IMR-90 (cell line): ENCODE measurements at regions not wholly inside any gene's neighbourhood (a gene's known extent, or its start where the extent isn't known, plus 50 kb on each side); places are given as distances from the start of the nearest gene placed in this dataset.

ENCODE experiments used
- ATAC-seq: fragments of 200-7000 bp; cut with Tn5 transposase; 2 replicates; pipeline ENCODE4 v1.9.1; 2020; ENCODE audit warnings: low read depth, mild to moderate bottlenecking, moderate library complexity
- BruUV-seq: library from RNA; stranded (reverse); fragments of 400-500 nt; replicated peaks from 2 replicates; lab custom pipeline; 2021; lab: Mats Ljungman, UMichigan
- CTCF ChIA-PET: fragments of 300-600 bp; formaldehyde crosslinking; extraction: SDS; loops from one replicate; lab custom pipeline; 2021; ENCODE audit warnings: antibody characterized with exemption; lab: Yijun Ruan, JAX
- POLR2A ChIA-PET: fragments of 300-600 bp; sonication (Branson Sonifier 250); formaldehyde crosslinking; loops from one replicate; lab custom pipeline; 2022; ENCODE audit warnings: antibody characterized with exemption; ENCODE audit not compliant: unreplicated experiment; lab: Charles Lee
- DNase-seq: peaks from one replicate; pipeline ENCODE4 v3.0.0; 2013
- H2AFZ ChIP-seq: replicated peaks from 2 replicates; pipeline ENCODE3; 2013; ENCODE audit warnings: low read length, mild to moderate bottlenecking; ENCODE audit not compliant: poor library complexity
- H2AK5ac ChIP-seq: 2 replicates; pipeline ENCODE4 v1.6.1; 2013; ENCODE audit warnings: low read depth, low read length, inconsistent platforms
- H2AK9ac ChIP-seq: replicated peaks from 2 replicates; pipeline ENCODE3; 2013; ENCODE audit warnings: mild to moderate bottlenecking, low read depth, low read length, moderate library complexity; ENCODE audit not compliant: poor library complexity
- H2BK120ac ChIP-seq: 2 replicates; pipeline ENCODE4 v1.6.1; 2013; ENCODE audit warnings: low read depth, low read length, inconsistent platforms
- H2BK15ac ChIP-seq: 3 replicates; pipeline ENCODE4 v1.6.1; 2013; ENCODE audit warnings: low read depth, low read length, inconsistent platforms
- H2BK20ac ChIP-seq: 2 replicates; pipeline ENCODE4 v1.6.1; 2013; ENCODE audit warnings: low read depth, mild to moderate bottlenecking, inconsistent platforms, low read length, moderate library complexity
- H2BK5ac ChIP-seq: 2 replicates; pipeline ENCODE4 v1.6.1; 2013; ENCODE audit warnings: mild to moderate bottlenecking, low read depth, low read length, inconsistent platforms; ENCODE audit not compliant: poor library complexity, severe bottlenecking
- H3K14ac ChIP-seq: replicated peaks from 2 replicates; pipeline ENCODE4 v1.6.1; 2013; ENCODE audit warnings: low read depth, low read length, inconsistent platforms
- H3K18ac ChIP-seq: 2 replicates; pipeline ENCODE4 v1.6.1; 2013; ENCODE audit warnings: low read depth, low read length, control low read depth
- H3K23ac ChIP-seq: 2 replicates; pipeline ENCODE4 v1.6.1; 2013; ENCODE audit warnings: low read depth, low read length, inconsistent platforms
- H3K27ac ChIP-seq: 2 replicates; pipeline ENCODE4 v1.5.1; 2013; ENCODE audit warnings: mild to moderate bottlenecking, control low read depth, low read length; ENCODE audit not compliant: insufficient read depth
- H3K27me3 ChIP-seq: 2 replicates; pipeline ENCODE4 v1.6.1; 2013; ENCODE audit warnings: low read length; ENCODE audit not compliant: control insufficient read depth, insufficient read depth
- H3K36me3 ChIP-seq: 2 replicates; pipeline ENCODE4 v1.6.1; 2013; ENCODE audit warnings: low read length, mixed read lengths; ENCODE audit not compliant: control insufficient read depth, insufficient read depth
- H3K4ac ChIP-seq: 2 replicates; pipeline ENCODE4 v1.6.1; 2013; ENCODE audit warnings: low read depth, low read length, inconsistent platforms
- H3K4me1 ChIP-seq: 2 replicates; pipeline ENCODE4 v1.6.1; 2013; ENCODE audit warnings: low read length, mixed read lengths; ENCODE audit not compliant: control insufficient read depth, insufficient read depth
- H3K4me2 ChIP-seq: 2 replicates; pipeline ENCODE4 v1.6.1; 2013; ENCODE audit warnings: low read depth, mild to moderate bottlenecking, control low read depth, low read length, moderate library complexity
- H3K4me3 ChIP-seq: 2 replicates; pipeline ENCODE4 v1.5.1; 2013; ENCODE audit warnings: low read depth, mild to moderate bottlenecking, control low read depth, low read length, moderate library complexity; ENCODE audit not compliant: insufficient read depth
- H3K56ac ChIP-seq: 2 replicates; pipeline ENCODE4 v1.6.1; 2013; ENCODE audit warnings: low read length, inconsistent platforms; ENCODE audit not compliant: insufficient read depth; ENCODE audit errors: extremely low read depth
- H3K79me1 ChIP-seq, 2 experiments: 2 replicates each; pipeline ENCODE4 v1.6.1; 2013; ENCODE audit warnings: low read length in 2 of 2, inconsistent platforms in 1 of 2, low read depth in 1 of 2
- H3K9ac ChIP-seq: 2 replicates; pipeline ENCODE4 v1.6.1; 2013; ENCODE audit warnings: low read depth, low read length, control low read depth
- H3K9me1 ChIP-seq: 2 replicates; pipeline ENCODE4 v1.6.1; 2013; ENCODE audit warnings: low read length, inconsistent platforms; ENCODE audit not compliant: insufficient read depth
- H3K9me3 ChIP-seq: 2 replicates; pipeline ENCODE4 v1.6.1; 2013; ENCODE audit warnings: low read length; ENCODE audit not compliant: control insufficient read depth, insufficient read depth
- H4K20me1 ChIP-seq: 2 replicates; pipeline ENCODE4 v1.6.1; 2013; ENCODE audit warnings: low read length, inconsistent platforms; ENCODE audit not compliant: insufficient read depth
- H4K5ac ChIP-seq: 2 replicates; pipeline ENCODE4 v1.6.1; 2013; ENCODE audit warnings: mild to moderate bottlenecking, low read depth, low read length, control low read depth
- H4K8ac ChIP-seq, 2 experiments: 2 replicates each; pipeline ENCODE4 v1.6.1; 2013; ENCODE audit warnings: low read depth in 2 of 2, low read length in 2 of 2, control low read depth in 1 of 2, inconsistent platforms in 1 of 2
- H4K91ac ChIP-seq: 2 replicates; pipeline ENCODE4 v1.6.1; 2013; ENCODE audit warnings: low read depth, low read length, inconsistent platforms; ENCODE audit not compliant: insufficient read depth
- CEBPB ChIP-seq: IDR thresholded peaks from 2 replicates; pipeline ENCODE4 v1.6.1; 2012; ENCODE audit warnings: low read depth, low read length, improper control_type of control experiment
- CHD1 ChIP-seq: IDR thresholded peaks from 2 replicates; pipeline ENCODE4 v1.6.1; 2012; ENCODE audit warnings: low read depth, low read length, improper control_type of control experiment
- ELK1 ChIP-seq: fragments of 150-350 bp; IDR thresholded peaks from 2 replicates; pipeline ENCODE4 v1.6.1; 2016; ENCODE audit warnings: low read depth, mild to moderate bottlenecking, low read length, moderate library complexity, borderline replicate concordance
- FOS ChIP-seq: fragments of 150-350 bp; IDR thresholded peaks from 2 replicates; pipeline ENCODE4 v1.6.1; 2016; ENCODE audit warnings: low read depth, low read length
- MAFK ChIP-seq: IDR thresholded peaks from 2 replicates; pipeline ENCODE4 v1.6.1; 2012; ENCODE audit warnings: low read depth, low read length, improper control_type of control experiment
- RAD21 ChIP-seq: IDR thresholded peaks from 2 replicates; pipeline ENCODE4 v1.6.1; 2012; ENCODE audit warnings: low read length, improper control_type of control experiment
- RCOR1 ChIP-seq: IDR thresholded peaks from 2 replicates; pipeline ENCODE4 v1.6.1; 2012; ENCODE audit warnings: mild to moderate bottlenecking, low read length, improper control_type of control experiment; ENCODE audit not compliant: insufficient replicate concordance
- RFX5 ChIP-seq: IDR thresholded peaks from 2 replicates; pipeline ENCODE4 v1.8.0; 2012; ENCODE audit warnings: low read depth, mild to moderate bottlenecking, low read length, moderate library complexity
- WGBS, 2 experiments: methylation state at CpG; one replicate each; pipeline versions ENCODE4 v1.1.5 to v1.1.7; 2013; ENCODE audit warnings: missing lambda C conversion rate in 2 of 2; ENCODE audit not compliant: insufficient read length in 1 of 2; ENCODE audit errors: extremely low coverage in 2 of 2; 5-methylcytosine and 5-hydroxymethylcytosine counted together
- dilution Hi-C: fragments of 300-500 bp; cut with HindIII; formaldehyde crosslinking; loops from one replicate; pipeline ENCODE4 v1.14.3; 2018; ENCODE audit warnings: low sequenced_read_pairs; ENCODE audit not compliant: unreplicated experiment
- in situ Hi-C: fragments of 300-500 bp; cut with MboI; formaldehyde crosslinking; loops from 3 replicates; pipeline ENCODE4 v1.14.3; 2019; ENCODE audit warnings: low sequenced_read_pairs, inconsistent platforms, mixed read lengths
- intact Hi-C: fragments of 100-400 bp; cut with micrococcal nuclease; formaldehyde crosslinking; loops from 2 replicates; pipeline ENCODE4 v1.10.0; 2022

GRCh38 chr16:17691106-17691898 lies 220.5 kb upstream of the XYLT1 start:
- TF ChIP-seq RCOR1, result no peak
- TF ChIP-seq MAFK, result peak; percentile 86
- no peak for TF ChIP-seq RAD21
- TF ChIP-seq CEBPB, result no peak
- no peak for TF ChIP-seq RFX5
- no peak for TF ChIP-seq ELK1
- TF ChIP-seq CHD1, result no peak
- TF ChIP-seq FOS, result no peak
- H3K4ac ChIP-seq, result no peak overlapping the region
- no peak overlapping the region for H2BK15ac ChIP-seq
- no peak overlapping the region for H4K8ac ChIP-seq
- no peak overlapping the region for H3K27ac ChIP-seq
- H2BK120ac ChIP-seq, result no peak overlapping the region
- no peaks in the 10 kb centered on the region for H3K4me1 ChIP-seq
- no peak overlapping the region for H2BK20ac ChIP-seq
- intact Hi-C loops (no loop called here), dilution Hi-C loops (no loop called here), in situ Hi-C loops (no loop called here)
- no peak overlapping the region for H3K4me2 ChIP-seq
- DNase-seq, result no peak
- H3K18ac ChIP-seq, result no peak overlapping the region
- ChIA-PET CTCF (no interaction called here), POLR2A (no interaction called here)
- H3K9me3 ChIP-seq, result no peaks in the 10 kb centered on the region
- no peak overlapping the region for H2AFZ ChIP-seq
- H3K36me3 ChIP-seq, result no peaks in the 10 kb centered on the region
- H3K56ac ChIP-seq, result no peak overlapping the region
- no peak overlapping the region for H2AK9ac ChIP-seq
- no peak overlapping the region for H2BK5ac ChIP-seq
- no CpG with 5 or more reads among the region's 7 CpGs for WGBS, 2 experiments
- H3K14ac ChIP-seq, result no peak overlapping the region
- H2AK5ac ChIP-seq, result no peak overlapping the region
- H4K91ac ChIP-seq, result no peak overlapping the region
- no TSS peak for BruUV-seq
- no peak for ATAC-seq
- H3K23ac ChIP-seq, result no peak overlapping the region
- no peaks in the 10 kb centered on the region; the same call in 1 of the 2 replicates for H3K27me3 ChIP-seq
- no peaks in the 10 kb centered on the region for H3K9me1 ChIP-seq
- no peaks in the 10 kb centered on the region for H4K20me1 ChIP-seq
- H3K9ac ChIP-seq, result no peak overlapping the region
- no peak overlapping the region for H3K4me3 ChIP-seq
- no peak overlapping the region for H4K5ac ChIP-seq
- H3K79me1 ChIP-seq, result no peaks in the 10 kb centered on the region
